GM12891 (cell line): ENCODE measurements at regions not wholly inside any gene's neighbourhood (a gene's known extent, or its start where the extent isn't known, plus 50 kb on each side); places are given as distances from the start of the nearest gene placed in this dataset.
A peak's percentile ranks its signal among the peaks of the same experiment; 100 is the strongest.

Experiments used
- DNase-seq: peaks from one replicate; pipeline ENCODE4 v3.0.0; 2011; ENCODE audit warnings: low spot score; ENCODE audit not compliant: insufficient read length
- FAIRE-seq: peaks from 2 replicates; lab custom pipeline; 2011; peaks lifted over from hg19 to GRCh38; lab: Jason Lieb, UNC
- PAX5 ChIP-seq: IDR thresholded peaks from 2 replicates; pipeline ENCODE4 v1.6.1; 2011; ENCODE audit warnings: low read length, moderate library complexity, mild to moderate bottlenecking; ENCODE audit not compliant: insufficient read depth, severe bottlenecking
- POLR2A ChIP-seq: IDR thresholded peaks from 2 replicates; pipeline ENCODE4 v1.6.1; 2011; ENCODE audit warnings: low read depth, low read length, control low read depth
- POLR2AphosphoS5 ChIP-seq: IDR thresholded peaks from 2 replicates; pipeline ENCODE4 v1.6.1; 2011; ENCODE audit warnings: low read depth, low read length, control low read depth
- POU2F2 ChIP-seq: IDR thresholded peaks from 2 replicates; pipeline ENCODE4 v1.6.1; 2011; ENCODE audit warnings: low read depth, mild to moderate bottlenecking, control low read depth, low read length, moderate library complexity
- SPI1 ChIP-seq: IDR thresholded peaks from 2 replicates; pipeline ENCODE4 v1.6.1; 2011; ENCODE audit warnings: low read depth, low read length, control low read depth
- TAF1 ChIP-seq: IDR thresholded peaks from 2 replicates; pipeline ENCODE4 v1.6.1; 2011; ENCODE audit warnings: low read depth, low read length, control low read depth

DNA sequence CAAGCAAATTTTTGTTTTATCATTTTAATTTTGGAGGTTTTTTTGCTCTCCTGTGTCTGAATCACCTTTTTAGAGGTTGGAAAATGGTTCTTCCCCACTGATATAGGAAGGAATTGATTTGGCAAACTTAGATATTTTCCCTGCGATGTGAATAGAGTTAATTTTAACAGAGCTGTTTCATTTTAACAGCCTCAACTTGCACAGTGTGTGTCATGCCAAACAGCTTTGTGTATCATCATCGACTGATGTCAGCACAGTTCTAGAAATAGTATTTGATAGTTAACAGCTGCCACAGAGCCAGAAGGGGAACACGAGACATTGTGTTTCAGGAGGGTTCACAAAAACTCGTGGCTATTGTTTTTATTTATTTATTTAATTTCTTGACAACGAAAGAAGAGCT lies 243.1 kb upstream of the FOXN3 start:
- DNase-seq (no peak), FAIRE-seq (no peak)

DNA sequence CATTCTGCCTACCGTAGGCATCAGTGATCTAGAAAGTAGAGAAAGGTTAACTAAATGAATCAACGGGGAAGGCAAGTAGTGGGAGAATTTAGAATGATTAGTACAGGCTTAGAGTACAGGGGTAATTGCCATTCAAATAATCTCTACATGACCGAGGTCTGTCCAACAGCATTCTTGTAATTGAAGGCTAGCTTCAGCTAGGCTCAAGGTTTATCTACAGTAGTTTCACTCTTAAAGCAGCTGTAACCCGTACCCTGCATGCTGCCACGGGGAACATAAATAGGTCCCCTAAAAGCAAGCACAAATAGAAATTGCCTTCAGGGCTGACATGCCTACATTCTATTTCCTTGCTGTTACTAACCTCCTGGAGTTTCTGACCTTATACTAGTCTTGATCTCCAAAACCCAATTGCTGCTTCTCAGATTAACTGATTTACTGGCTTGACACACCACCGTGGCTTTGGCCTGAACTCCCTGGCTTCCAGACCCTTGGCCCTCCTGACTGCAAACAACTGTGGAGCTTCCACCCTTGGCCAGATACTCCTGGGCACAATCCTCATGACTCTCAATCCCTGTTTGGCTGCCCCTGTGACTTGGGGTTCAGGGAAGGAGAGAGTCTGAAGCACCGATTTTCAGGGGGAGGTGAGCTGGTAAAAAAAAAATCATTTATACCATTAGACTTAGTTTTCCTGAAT lies 242.1 kb upstream of the FOXN3 start:
- FAIRE-seq (no peak), DNase-seq (no peak)
- TF ChIP-seq TAF1 (no peak), PAX5 (no peak), POU2F2 (no peak), SPI1 (no peak), POLR2AphosphoS5 (no peak), POLR2A (no peak)

More for the DNA sequence above, 243.1 kb upstream of the FOXN3 start:
- no peak for TF ChIP-seq TAF1
- no peak for TF ChIP-seq POU2F2
- TF ChIP-seq SPI1: no peak
- no peak for TF ChIP-seq POLR2AphosphoS5
- no peak for TF ChIP-seq PAX5

DNA sequence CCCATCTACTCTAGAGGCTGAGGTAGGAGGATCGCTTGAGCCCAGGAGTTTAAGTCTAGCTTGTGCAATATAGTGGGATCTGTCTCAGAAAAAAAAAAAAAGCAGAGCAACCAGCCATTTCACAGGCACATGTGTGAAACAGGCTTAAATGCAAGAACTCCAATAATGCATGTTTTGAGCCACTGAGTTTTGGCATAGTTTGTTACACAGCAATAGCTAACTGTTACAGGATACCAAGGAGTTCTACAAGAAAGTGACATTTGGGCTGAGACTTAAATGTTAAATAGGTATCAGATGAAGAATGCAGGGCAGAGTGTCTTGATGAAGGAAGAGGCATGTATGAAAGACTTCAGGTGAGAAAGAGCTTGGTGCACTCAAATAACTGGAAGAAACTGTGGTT lies 240.0 kb upstream of the FOXN3 start:
- TF ChIP-seq POU2F2: no peak
- no peak for TF ChIP-seq POLR2AphosphoS5
- no peak for TF ChIP-seq POLR2A
- TF ChIP-seq SPI1: no peak
- no peak for TF ChIP-seq TAF1
- TF ChIP-seq PAX5: no peak
- DNase-seq: no peak
- FAIRE-seq: no peak

DNA sequence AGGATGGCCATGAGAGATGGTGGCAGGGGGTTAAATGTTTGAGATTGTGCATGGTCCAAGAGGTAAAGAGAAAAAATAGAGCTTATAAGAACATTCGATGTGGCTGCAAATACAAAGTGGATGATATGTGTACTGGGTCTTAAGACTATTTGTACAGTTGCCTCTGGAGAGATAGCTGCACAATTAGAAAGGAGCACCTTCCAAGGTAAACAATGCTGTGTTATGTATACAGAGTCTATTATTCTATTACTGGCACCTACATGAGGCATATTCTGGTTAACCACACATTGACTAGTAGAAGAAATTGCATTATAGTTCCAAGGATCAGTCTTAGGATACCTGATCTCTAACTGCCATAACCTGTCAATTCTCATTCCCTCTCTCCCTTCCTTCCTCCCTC lies 238.0 kb upstream of the FOXN3 start:
- TF ChIP-seq TAF1 (no peak), PAX5 (no peak), POU2F2 (no peak), POLR2A (no peak), SPI1 (no peak), POLR2AphosphoS5 (no peak)
- DNase-seq (no peak), FAIRE-seq (no peak)

DNA sequence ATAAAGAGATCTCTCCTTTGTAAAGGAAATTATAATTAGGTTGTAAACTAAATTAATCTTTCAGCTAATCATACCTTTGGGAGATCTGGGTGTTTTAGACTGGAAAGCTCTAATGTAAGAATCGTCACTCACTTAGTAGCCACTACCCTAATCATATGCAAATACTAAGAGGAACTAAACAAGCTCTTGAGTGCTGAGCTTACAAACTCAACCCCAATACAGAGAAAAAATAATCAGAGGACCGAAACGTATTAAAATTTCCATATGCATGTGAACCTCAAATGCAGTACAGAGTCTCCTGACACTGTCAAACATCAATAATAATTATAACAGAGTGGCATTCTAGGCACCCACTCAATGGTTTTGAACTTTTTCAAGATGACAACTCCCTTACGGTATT lies 235.3 kb upstream of the FOXN3 start:
- FAIRE-seq: no peak
- TF ChIP-seq SPI1 (no peak), PAX5 (no peak), POU2F2 (no peak), TAF1 (no peak), POLR2A (no peak), POLR2AphosphoS5 (no peak)
- DNase-seq: no peak

DNA sequence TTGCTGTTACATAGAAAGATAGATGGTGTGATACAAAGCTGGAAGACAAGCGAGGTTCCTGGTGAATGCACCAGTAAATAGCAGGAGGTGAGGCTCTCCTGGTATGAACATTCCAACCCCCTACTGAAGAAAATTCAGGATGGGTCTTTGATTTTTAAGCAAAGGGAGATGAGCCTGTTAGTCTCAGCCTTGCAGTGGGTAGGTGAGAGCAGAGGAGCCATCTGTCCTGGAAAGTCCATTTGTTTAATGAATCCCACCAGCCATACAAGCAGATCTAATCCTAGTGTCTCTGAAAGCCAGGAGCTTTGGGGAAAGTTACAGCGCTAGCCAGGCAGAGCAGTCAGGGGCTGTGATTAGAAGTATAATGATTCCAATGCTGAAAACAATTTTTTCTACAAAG lies 234.8 kb upstream of the FOXN3 start:
- DNase-seq (no peak), FAIRE-seq (no peak)
- TF ChIP-seq POLR2AphosphoS5 (no peak), POLR2A (no peak)

DNA sequence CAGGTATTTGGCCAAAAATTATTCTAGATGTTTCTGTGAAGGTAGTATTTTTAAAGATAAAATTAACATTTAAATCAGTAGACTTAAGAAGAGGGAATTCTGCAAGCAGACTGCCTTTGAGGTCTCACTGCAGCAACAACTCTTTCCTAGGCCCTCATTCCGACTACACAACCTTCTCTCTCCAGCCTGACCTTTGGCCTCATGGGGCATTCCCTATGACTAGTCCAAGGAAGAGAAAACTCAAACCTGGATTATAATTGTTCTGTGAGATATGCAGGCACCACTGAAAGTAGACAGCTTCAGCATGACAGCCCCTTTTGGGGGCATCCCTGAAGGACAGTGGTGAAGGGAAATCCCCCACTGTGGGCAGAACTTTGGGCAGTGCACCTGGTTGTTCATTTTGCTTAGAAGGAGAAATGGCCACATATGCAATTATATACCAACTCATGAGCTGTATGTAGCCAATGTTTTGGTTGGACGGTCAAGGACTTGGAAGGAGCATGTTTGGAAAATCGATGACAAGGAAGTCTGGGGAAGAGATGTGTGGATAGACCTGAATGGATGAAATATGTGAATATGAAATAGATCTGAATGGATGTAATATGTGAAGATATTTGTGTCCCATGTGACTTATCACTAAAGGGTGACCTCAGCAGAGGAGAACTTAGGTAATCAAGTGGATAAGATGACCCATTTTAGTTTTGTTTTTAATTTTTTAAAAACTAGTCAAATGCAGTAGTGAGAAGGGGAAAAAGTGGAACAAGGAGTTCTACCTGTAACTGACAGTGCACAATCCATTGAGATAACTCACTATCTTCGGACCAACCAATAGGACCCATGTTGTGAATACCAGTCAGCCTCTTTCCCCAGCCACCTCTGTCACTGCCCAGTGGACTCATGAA lies 233.3 kb upstream of the FOXN3 start:
- FAIRE-seq (peak; percentile 75), DNase-seq (no peak)
- TF ChIP-seq POU2F2 (0 out of 2 replicates have a peak, but pooled peaks have one; percentile 28), POLR2AphosphoS5 (no peak), PAX5 (no peak), SPI1 (0 out of 2 replicates have a peak, but pooled peaks have one; percentile 2)

DNA sequence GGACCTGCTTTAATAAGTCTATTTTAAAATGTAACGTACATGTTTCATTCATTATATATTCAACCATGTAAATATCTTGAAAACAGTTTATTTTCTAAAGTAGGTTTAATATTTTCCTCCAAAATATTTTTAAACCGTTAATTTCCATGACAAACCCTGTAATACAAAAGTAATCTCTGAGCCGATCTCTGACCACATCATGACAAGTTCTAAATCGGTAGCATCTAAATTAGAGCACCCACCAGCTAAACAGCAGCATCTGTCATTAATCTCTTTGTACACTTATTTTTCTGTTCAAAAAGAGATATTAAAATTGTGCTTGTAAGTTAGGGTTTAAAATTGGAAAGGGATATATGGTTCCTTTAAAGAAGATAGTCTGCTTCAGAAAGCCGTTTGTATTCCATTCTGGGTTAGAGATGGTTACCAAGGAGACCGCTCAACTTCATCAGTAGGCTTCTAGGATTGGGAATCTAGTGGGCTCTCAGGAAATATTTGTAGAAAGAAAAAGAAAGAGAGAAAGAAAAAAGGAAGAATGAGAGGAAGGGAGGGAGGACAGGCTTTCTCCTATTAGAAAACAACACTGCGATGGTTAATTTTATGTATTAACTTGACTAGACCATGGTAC lies 232.5 kb upstream of the FOXN3 start:
- FAIRE-seq (no peak), DNase-seq (no peak)
- TF ChIP-seq POLR2A: no peak
- TF ChIP-seq TAF1: no peak
- TF ChIP-seq POLR2AphosphoS5: no peak
- TF ChIP-seq POU2F2: no peak
- TF ChIP-seq SPI1: no peak
- TF ChIP-seq PAX5: no peak

DNA sequence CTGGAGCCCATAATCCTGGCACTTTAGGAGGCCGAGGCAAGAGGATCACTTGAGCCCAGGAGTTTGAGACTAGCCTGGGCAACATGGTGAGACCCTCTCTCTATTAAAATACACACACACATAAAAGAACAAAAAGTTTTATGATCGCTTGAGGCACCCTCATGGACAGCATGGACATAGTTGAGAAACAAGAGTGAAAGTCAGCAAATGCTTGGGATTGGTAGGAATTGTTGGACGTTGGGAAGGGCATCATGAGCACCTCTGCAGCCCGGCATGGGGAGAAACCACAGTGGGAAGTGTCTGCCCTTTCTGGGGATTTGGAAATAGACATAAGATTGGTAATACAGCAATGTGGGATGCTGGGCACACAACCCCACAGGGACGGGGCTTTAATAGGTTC lies 231.9 kb upstream of the FOXN3 start:
- DNase-seq: no peak
- TF ChIP-seq POU2F2 (no peak), POLR2A (no peak), POLR2AphosphoS5 (no peak), TAF1 (no peak), PAX5 (no peak), SPI1 (no peak)
- peak; percentile 13 for FAIRE-seq

DNA sequence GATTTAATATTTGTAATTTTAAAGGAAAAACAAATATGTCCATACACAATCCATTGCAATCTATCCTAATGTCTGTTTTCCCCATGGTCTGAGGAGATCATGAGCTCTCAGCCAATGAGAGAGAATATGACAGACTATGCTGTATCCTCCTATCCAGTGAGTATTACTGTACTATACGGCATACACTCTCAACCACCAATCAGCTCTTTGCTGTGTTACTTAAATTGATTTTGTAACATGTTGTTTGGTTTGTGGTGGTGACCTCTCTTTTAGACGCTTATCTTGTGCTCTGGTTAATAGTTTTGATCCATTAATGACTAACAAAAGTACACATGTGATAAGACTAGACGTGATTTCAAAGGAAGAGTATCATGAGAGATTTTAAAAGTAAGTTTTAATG lies 231.5 kb upstream of the FOXN3 start:
- DNase-seq (no peak), FAIRE-seq (peak; percentile 9)
- TF ChIP-seq PAX5 (no peak), POU2F2 (no peak), TAF1 (no peak), SPI1 (no peak), POLR2AphosphoS5 (no peak), POLR2A (no peak)
